Loucy (cell line): ENCODE measurements at regions not wholly inside any gene's neighbourhood (a gene's known extent, or its start where the extent isn't known, plus 50 kb on each side); places are given as distances from the start of the nearest gene placed in this dataset.

Experiments used
- CTCF ChIP-seq: fragments of 200-600 bp; sonication (generic); conservative IDR thresholded peaks from 2 replicates; pipeline ENCODE4 v1.5.1; 2014; ENCODE audit warnings: mild to moderate bottlenecking, antibody characterized with exemption, low read length
- EZH2phosphoT487 ChIP-seq: fragments of 200-600 bp; IDR thresholded peaks from 2 replicates; pipeline ENCODE4 v1.6.1; 2018; ENCODE audit warnings: antibody characterized with exemption, mild to moderate bottlenecking, moderate library complexity, borderline replicate concordance

DNA sequence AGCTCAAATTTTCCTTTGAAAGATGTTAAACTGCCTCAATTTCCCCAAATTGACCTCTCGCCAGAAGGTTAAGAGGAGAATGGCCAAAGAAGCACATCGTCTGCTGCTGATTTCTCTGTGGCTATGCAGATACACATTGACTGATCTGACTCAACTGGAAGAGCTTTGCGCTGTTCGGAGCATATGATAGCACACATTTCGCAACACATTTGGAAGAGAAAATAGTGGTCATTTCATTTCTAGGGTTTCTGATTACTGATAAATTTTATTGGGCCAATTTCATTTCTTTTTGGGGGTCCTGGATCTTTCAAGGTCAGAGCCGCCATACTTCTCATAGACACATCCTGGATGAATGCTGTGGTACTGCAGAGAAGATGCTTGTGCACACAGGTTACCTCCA, 138.5 kb downstream of the TMEM200C start:
- TF ChIP-seq CTCF (no peak), EZH2phosphoT487 (no peak)
